GM21576 (cell line): ENCODE measurements at regions not wholly inside any gene's neighbourhood (a gene's known extent, or its start where the extent isn't known, plus 50 kb on each side); places are given as distances from the start of the nearest gene placed in this dataset.

ENCODE experiments used
- ATAC-seq: cut with Tn5 transposase; IDR thresholded peaks from one replicate; pipeline ENCODE4 v1.9.1; 2021; ENCODE audit warnings: mild to moderate bottlenecking, moderate library complexity; ENCODE audit not compliant: unreplicated experiment

- no peak for ATAC-seq
Measured at GRCh38 chr10:125514206-125515162, 168.5 kb downstream of the TEX36 start.

GRCh38 chr10:125513429-125514182 is 169.4 kb downstream of the TEX36 start:
- no peak for ATAC-seq

GRCh38 chr10:125510998-125511397 is 172.0 kb downstream of the TEX36 start:
- no peak for ATAC-seq

- ATAC-seq: no peak
Measured at GRCh38 chr10:125505648-125506047, 177.3 kb downstream of the TEX36 start.

GRCh38 chr10:125502276-125502675 is 180.7 kb downstream of the TEX36 start:
- ATAC-seq: no peak

- ATAC-seq: no peak
Measured at GRCh38 chr10:125495386-125495785, 187.6 kb downstream of the TEX36 start.

- no peak for ATAC-seq
Measured at GRCh38 chr10:125494651-125495239, 188.2 kb downstream of the TEX36 start.

GRCh38 chr10:125491381-125491780 is 191.6 kb downstream of the TEX36 start:
- ATAC-seq: no peak

- no peak for ATAC-seq
Measured at GRCh38 chr10:125489731-125490130, 193.2 kb downstream of the TEX36 start.

GRCh38 chr10:125485665-125486064 is 197.3 kb downstream of the TEX36 start:
- ATAC-seq: no peak

- ATAC-seq: no peak
Measured at GRCh38 chr10:125484035-125484732, 198.8 kb downstream of the TEX36 start.

GRCh38 chr10:125482637-125483036 is 200.3 kb downstream of the TEX36 start:
- no peak for ATAC-seq

- ATAC-seq: no peak
Measured at GRCh38 chr10:125482108-125482507, 200.9 kb downstream of the TEX36 start.

- ATAC-seq: no peak
Measured at GRCh38 chr10:125479059-125479458, 203.9 kb downstream of the TEX36 start.

GRCh38 chr10:125475815-125476214 is 207.1 kb downstream of the TEX36 start:
- ATAC-seq: no peak

- no peak for ATAC-seq
Measured at GRCh38 chr10:125473143-125473793, 209.7 kb downstream of the TEX36 start.

GRCh38 chr10:125472010-125472607 is 210.9 kb downstream of the TEX36 start:
- ATAC-seq: no peak

- no peak for ATAC-seq
Measured at GRCh38 chr10:125468278-125468677, 214.7 kb downstream of the TEX36 start.

GRCh38 chr10:125466685-125467084 is 216.3 kb downstream of the TEX36 start:
- ATAC-seq: no peak

GRCh38 chr10:125462845-125463244 is 220.1 kb downstream of the TEX36 start:
- no peak for ATAC-seq
